ENCODE measurements at regions not wholly inside any gene's neighbourhood (a gene's known extent, or its start where the extent isn't known, plus 50 kb on each side); places are given as distances from the start of the nearest gene placed in this dataset.
"Not testable (repeated sequence)": the region's sequence is repeated elsewhere in the genome, so short reads cannot be mapped to it uniquely, and the experiment has no call there.

- DNase-seq: no peak
- no peak for ATAC-seq
- intact Hi-C loops (cut with micrococcal nuclease): no loop called here
Observed at GRCh38 chr5:68662804-68663307, 431.0 kb upstream of the SLC30A5 start.

GRCh38 chr5:68669864-68670575 lies 423.8 kb upstream of the SLC30A5 start:
- DNase-seq: no peak
- intact Hi-C loops (cut with micrococcal nuclease): no loop called here
- no peak for ATAC-seq

- intact Hi-C loops (cut with micrococcal nuclease): no loop called here
- no peak for ATAC-seq
- DNase-seq: no peak
Observed at GRCh38 chr5:68673106-68673822, 420.6 kb upstream of the SLC30A5 start.

- DNase-seq: no peak
- intact Hi-C loops (cut with micrococcal nuclease): no loop called here
- no peak for ATAC-seq
Observed at GRCh38 chr5:68673823-68674180, 420.0 kb upstream of the SLC30A5 start.

- DNase-seq (no peak), ATAC-seq (no peak)
- intact Hi-C loops (cut with micrococcal nuclease): no loop called here
Observed at GRCh38 chr5:68679041-68679440, 414.8 kb upstream of the SLC30A5 start.

- DNase-seq: no peak
- intact Hi-C loops (cut with micrococcal nuclease): no loop called here
- peak; percentile 52 for ATAC-seq
Observed at GRCh38 chr5:68680366-68680765, 413.4 kb upstream of the SLC30A5 start.

- ATAC-seq (no peak), DNase-seq (no peak)
- intact Hi-C loops (cut with micrococcal nuclease): no loop called here
Observed at GRCh38 chr5:68681929-68682328, 411.9 kb upstream of the SLC30A5 start.

- ATAC-seq (peak; percentile 14), DNase-seq (no peak)
- intact Hi-C loops (cut with micrococcal nuclease): no loop called here
Observed at GRCh38 chr5:68682400-68683160, 411.2 kb upstream of the SLC30A5 start.

- DNase-seq (no peak), ATAC-seq (peak; percentile 84)
- intact Hi-C loops (cut with micrococcal nuclease): no loop called here
Observed at GRCh38 chr5:68683632-68684036, 410.2 kb upstream of the SLC30A5 start.

- ATAC-seq: no peak
- intact Hi-C loops (cut with micrococcal nuclease): no loop called here
- DNase-seq: no peak
Observed at GRCh38 chr5:68685863-68686262, 408.0 kb upstream of the SLC30A5 start.

- no peak for DNase-seq
- no peak for ATAC-seq
- intact Hi-C loops (cut with micrococcal nuclease): no loop called here
Observed at GRCh38 chr5:68688547-68688946, 405.3 kb upstream of the SLC30A5 start.

- ATAC-seq (no peak), DNase-seq (no peak)
- intact Hi-C loops (cut with micrococcal nuclease): no loop called here
Observed at GRCh38 chr5:68689010-68689409, 404.8 kb upstream of the SLC30A5 start.

- ATAC-seq; intact Hi-C loops (cut with micrococcal nuclease); DNase-seq: not testable (repeated sequence)
Observed at GRCh38 chr5:68691874-68692273, 401.9 kb upstream of the SLC30A5 start.

- intact Hi-C loops (cut with micrococcal nuclease): no loop called here
- DNase-seq (no peak), ATAC-seq (no peak)
Observed at GRCh38 chr5:68698025-68698940, 395.5 kb upstream of the SLC30A5 start.

- intact Hi-C loops (cut with micrococcal nuclease): no loop called here
- DNase-seq (no peak), ATAC-seq (no peak)
Observed at GRCh38 chr5:68699966-68700365, 393.8 kb upstream of the SLC30A5 start.

GRCh38 chr5:68707575-68707974 lies 386.2 kb upstream of the SLC30A5 start:
- DNase-seq: no peak
- intact Hi-C loops (cut with micrococcal nuclease): no loop called here
- no peak for ATAC-seq

- intact Hi-C loops (cut with micrococcal nuclease): no loop called here
- ATAC-seq (no peak), DNase-seq (no peak)
Observed at GRCh38 chr5:68708156-68708841, 385.5 kb upstream of the SLC30A5 start.

GRCh38 chr5:68708842-68709170 lies 385.0 kb upstream of the SLC30A5 start:
- DNase-seq (no peak), ATAC-seq (no peak)
- intact Hi-C loops (cut with micrococcal nuclease): no loop called here

GRCh38 chr5:68709239-68709638 lies 384.6 kb upstream of the SLC30A5 start:
- DNase-seq (peak; percentile 35), ATAC-seq (peak; percentile 96)
- intact Hi-C loops (cut with micrococcal nuclease): no loop called here
